Astrocyte (in vitro differentiated cells and primary cell): ENCODE measurements at regions not wholly inside any gene's neighbourhood (a gene's known extent, or its start where the extent isn't known, plus 50 kb on each side); places are given as distances from the start of the nearest gene placed in this dataset.
"Not testable (repeated sequence)": the region's sequence is repeated elsewhere in the genome, so short reads cannot be mapped to it uniquely, and the experiment has no call there.

Source experiments
- DNase-seq: peaks from one replicate; pipeline ENCODE4 v3.0.0-alpha.2; 2010; ENCODE audit warnings: low read depth
- FAIRE-seq: peaks from 2 replicates; lab custom pipeline; 2011; peaks lifted over from hg19 to GRCh38; lab: Jason Lieb, UNC
- H2AFZ ChIP-seq: 2 replicates; pipeline ENCODE4 v1.6.0; 2012; ENCODE audit warnings: low read depth, low read length, inconsistent platforms
- H3K27ac ChIP-seq: 2 replicates; pipeline ENCODE4 v1.5.1; 2011; ENCODE audit warnings: low read depth, low read length, inconsistent platforms
- H3K27me3 ChIP-seq: 2 replicates; pipeline ENCODE4 v1.6.0; 2011; ENCODE audit warnings: low read length, inconsistent platforms; ENCODE audit not compliant: insufficient read depth
- H3K36me3 ChIP-seq: 2 replicates; pipeline ENCODE4 v1.5.1; 2011; ENCODE audit warnings: low read length, inconsistent platforms; ENCODE audit not compliant: insufficient read depth
- H3K4me1 ChIP-seq: 2 replicates; pipeline ENCODE4 v1.5.1; 2011; ENCODE audit warnings: low read length, inconsistent platforms; ENCODE audit not compliant: insufficient read depth
- H3K4me2 ChIP-seq: 2 replicates; pipeline ENCODE4 v1.6.0; 2012; ENCODE audit warnings: low read length, inconsistent platforms
- H3K4me3 ChIP-seq: 2 replicates; pipeline ENCODE4 v1.5.1; 2011; ENCODE audit warnings: low read depth, mild to moderate bottlenecking, low read length, inconsistent platforms; ENCODE audit not compliant: insufficient read depth
- H3K79me2 ChIP-seq: 2 replicates; pipeline ENCODE4 v1.6.0; 2012; ENCODE audit warnings: mild to moderate bottlenecking, low read length, inconsistent platforms; ENCODE audit not compliant: insufficient read depth
- H3K9ac ChIP-seq: 2 replicates; pipeline ENCODE4 v1.6.0; 2012; ENCODE audit warnings: mild to moderate bottlenecking, low read length, inconsistent platforms
- H3K9me3 ChIP-seq: 2 replicates; pipeline ENCODE4 v1.5.1; 2012; ENCODE audit warnings: low read depth, mild to moderate bottlenecking, low read length, inconsistent platforms; ENCODE audit not compliant: insufficient read depth
- H4K20me1 ChIP-seq: 2 replicates; pipeline ENCODE4 v1.6.0; 2012; ENCODE audit warnings: low read length, inconsistent platforms; ENCODE audit not compliant: insufficient read depth
- H3K27ac Mint-ChIP-seq: one replicate; pipeline ENCODE4 v1.8.0; 2021; ENCODE audit warnings: mild to moderate bottlenecking, mixed read lengths; ENCODE audit not compliant: unreplicated experiment
- H3K27me3 Mint-ChIP-seq: one replicate; pipeline ENCODE4 v1.8.0; 2021; ENCODE audit warnings: low read depth, mixed read lengths; ENCODE audit not compliant: unreplicated experiment
- H3K36me3 Mint-ChIP-seq: one replicate; pipeline ENCODE4 v1.8.0; 2021; ENCODE audit warnings: low read depth, mixed read lengths; ENCODE audit not compliant: unreplicated experiment
- H3K4me1 Mint-ChIP-seq: one replicate; pipeline ENCODE4 v1.8.0; 2021; ENCODE audit warnings: low read depth, mixed read lengths; ENCODE audit not compliant: unreplicated experiment
- H3K4me3 Mint-ChIP-seq: one replicate; pipeline ENCODE4 v1.8.0; 2021; ENCODE audit warnings: mild to moderate bottlenecking, moderate library complexity, mixed read lengths; ENCODE audit not compliant: unreplicated experiment
- H3K9me3 Mint-ChIP-seq: one replicate; pipeline ENCODE4 v1.8.0; 2021; ENCODE audit warnings: mild to moderate bottlenecking, mixed read lengths; ENCODE audit not compliant: unreplicated experiment
- EZH2 ChIP-seq: IDR thresholded peaks from 2 replicates; pipeline ENCODE4 v1.6.1; 2012; ENCODE audit warnings: mild to moderate bottlenecking, low read length, inconsistent platforms; ENCODE audit not compliant: insufficient read depth
- TF ChIP-seq, protein P1 (sequence below): IDR thresholded peaks from 2 replicates; pipeline ENCODE4 v1.5.1; 2011; ENCODE audit warnings: low read depth, mild to moderate bottlenecking, inconsistent platforms, low read length, moderate library complexity; ENCODE audit not compliant: insufficient read depth

GRCh38 chr3:139109271-139109670 lies 64.6 kb upstream of the PRR23C start:
- Mint-ChIP-seq H3K36me3 (no peaks in the 10 kb centered on the region), H3K9me3 (no peaks in the 10 kb centered on the region), H3K27ac (no peak overlapping the region), H3K27me3 (peaks cover 75% of the 10 kb centered on the region), H3K4me3 (no peak overlapping the region), H3K4me1 (no peaks in the 10 kb centered on the region)
- H3K9me3 ChIP-seq, result no peaks in the 10 kb centered on the region
- no peak overlapping the region for H3K4me3 ChIP-seq
- H3K79me2 ChIP-seq, result no peaks in the 10 kb centered on the region
- no peaks in the 10 kb centered on the region for H3K36me3 ChIP-seq
- H4K20me1 ChIP-seq, result no peaks in the 10 kb centered on the region
- TF ChIP-seq, protein P1, sequence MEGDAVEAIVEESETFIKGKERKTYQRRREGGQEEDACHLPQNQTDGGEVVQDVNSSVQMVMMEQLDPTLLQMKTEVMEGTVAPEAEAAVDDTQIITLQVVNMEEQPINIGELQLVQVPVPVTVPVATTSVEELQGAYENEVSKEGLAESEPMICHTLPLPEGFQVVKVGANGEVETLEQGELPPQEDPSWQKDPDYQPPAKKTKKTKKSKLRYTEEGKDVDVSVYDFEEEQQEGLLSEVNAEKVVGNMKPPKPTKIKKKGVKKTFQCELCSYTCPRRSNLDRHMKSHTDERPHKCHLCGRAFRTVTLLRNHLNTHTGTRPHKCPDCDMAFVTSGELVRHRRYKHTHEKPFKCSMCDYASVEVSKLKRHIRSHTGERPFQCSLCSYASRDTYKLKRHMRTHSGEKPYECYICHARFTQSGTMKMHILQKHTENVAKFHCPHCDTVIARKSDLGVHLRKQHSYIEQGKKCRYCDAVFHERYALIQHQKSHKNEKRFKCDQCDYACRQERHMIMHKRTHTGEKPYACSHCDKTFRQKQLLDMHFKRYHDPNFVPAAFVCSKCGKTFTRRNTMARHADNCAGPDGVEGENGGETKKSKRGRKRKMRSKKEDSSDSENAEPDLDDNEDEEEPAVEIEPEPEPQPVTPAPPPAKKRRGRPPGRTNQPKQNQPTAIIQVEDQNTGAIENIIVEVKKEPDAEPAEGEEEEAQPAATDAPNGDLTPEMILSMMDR, result no peak
- TF ChIP-seq EZH2, result no peak
- no peak for DNase-seq
- peaks cover 19% of the 10 kb centered on the region for H3K27me3 ChIP-seq
- no peak overlapping the region for H3K9ac ChIP-seq
- H3K4me2 ChIP-seq, result no peak overlapping the region
- H3K4me1 ChIP-seq, result no peaks in the 10 kb centered on the region
- no peak for FAIRE-seq
- H2AFZ ChIP-seq, result no peak overlapping the region
- no peak overlapping the region for H3K27ac ChIP-seq

GRCh38 chr3:139110072-139110830 lies 65.6 kb upstream of the PRR23C start:
- FAIRE-seq (no peak), DNase-seq (no peak)
- Histone ChIP-seq H3K79me2 (no peaks in the 10 kb centered on the region), H3K4me2 (no peak overlapping the region), H2AFZ (no peak overlapping the region), H3K36me3 (no peaks in the 10 kb centered on the region), H4K20me1 (no peaks in the 10 kb centered on the region), H3K9ac (no peak overlapping the region), H3K27ac (no peak overlapping the region), H3K27me3 (peaks cover 19% of the 10 kb centered on the region), H3K9me3 (no peaks in the 10 kb centered on the region), H3K4me1 (no peaks in the 10 kb centered on the region), H3K4me3 (no peak overlapping the region)
- H3K27me3 Mint-ChIP-seq, result peaks cover 72% of the 10 kb centered on the region
- TF ChIP-seq EZH2, result no peak
- TF ChIP-seq, protein P1, result no peak
- H3K36me3 Mint-ChIP-seq, result no peaks in the 10 kb centered on the region
- H3K4me1 Mint-ChIP-seq, result no peaks in the 10 kb centered on the region
- no peak overlapping the region for H3K4me3 Mint-ChIP-seq
- H3K9me3 Mint-ChIP-seq, result no peaks in the 10 kb centered on the region
- H3K27ac Mint-ChIP-seq, result no peak overlapping the region

- H4K20me1 ChIP-seq, FAIRE-seq: not testable (repeated sequence)
These were observed 66.2 kb upstream of the PRR23C start for GRCh38 chr3:139110929-139111328.

More at GRCh38 chr3:139110929-139111328, 66.2 kb upstream of the PRR23C start:
- H3K4me1 ChIP-seq, H3K9me3 Mint-ChIP-seq, DNase-seq, H3K4me3 ChIP-seq, H3K4me3 Mint-ChIP-seq, H2AFZ ChIP-seq, H3K27ac Mint-ChIP-seq, H3K9ac ChIP-seq, H3K79me2 ChIP-seq, H3K36me3 Mint-ChIP-seq, H3K27ac ChIP-seq, H3K4me1 Mint-ChIP-seq, H3K9me3 ChIP-seq, H3K4me2 ChIP-seq, H3K36me3 ChIP-seq: not testable (repeated sequence)
- H3K27me3 ChIP-seq, result peaks cover 19% of the 10 kb centered on the region
- H3K27me3 Mint-ChIP-seq, result peaks cover 67% of the 10 kb centered on the region
